ENCODE measurements at regions not wholly inside any gene's neighbourhood (a gene's known extent, or its start where the extent isn't known, plus 50 kb on each side); places are given as distances from the start of the nearest gene placed in this dataset.
"Not testable (repeated sequence)": the region's sequence is repeated elsewhere in the genome, so short reads cannot be mapped to it uniquely, and the experiment has no call there.

- peak; percentile 54 for DNase-seq
These were observed 102.7 kb upstream of the RBPJ start for GRCh38 chr4:26217961-26218676.

- DNase-seq, result no peak
These were observed 101.9 kb upstream of the RBPJ start for GRCh38 chr4:26218677-26219605.

- DNase-seq, result peak; percentile 64
These were observed 100.1 kb upstream of the RBPJ start for GRCh38 chr4:26220696-26221095.

GRCh38 chr4:26223155-26223554, 97.7 kb upstream of the RBPJ start:
- no peak for DNase-seq

- DNase-seq, result no peak
These were observed 94.0 kb upstream of the RBPJ start for GRCh38 chr4:26226629-26227376.

- DNase-seq, result no peak
These were observed 93.1 kb upstream of the RBPJ start for GRCh38 chr4:26227601-26228229.

- DNase-seq, result no peak
These were observed 91.9 kb upstream of the RBPJ start for GRCh38 chr4:26228883-26229282.

GRCh38 chr4:26229974-26230373, 90.8 kb upstream of the RBPJ start:
- no peak for DNase-seq

- DNase-seq, result no peak
These were observed 87.5 kb upstream of the RBPJ start for GRCh38 chr4:26233350-26233749.

- peak; percentile 72 for DNase-seq
These were observed 85.3 kb upstream of the RBPJ start for GRCh38 chr4:26235500-26235899.

- DNase-seq, result no peak
These were observed 82.9 kb upstream of the RBPJ start for GRCh38 chr4:26237916-26238315.

- no peak for DNase-seq
These were observed 82.4 kb upstream of the RBPJ start for GRCh38 chr4:26238426-26238777.

- DNase-seq, result peak; percentile 73
These were observed 81.8 kb upstream of the RBPJ start for GRCh38 chr4:26238778-26239679.

GRCh38 chr4:26239801-26240200, 81.0 kb upstream of the RBPJ start:
- no peak for DNase-seq

GRCh38 chr4:26241179-26241578, 79.6 kb upstream of the RBPJ start:
- no peak for DNase-seq

- DNase-seq, result no peak
These were observed 78.4 kb upstream of the RBPJ start for GRCh38 chr4:26242451-26242850.

- DNase-seq, result not testable (repeated sequence)
These were observed 76.7 kb upstream of the RBPJ start for GRCh38 chr4:26244138-26244537.

GRCh38 chr4:26248647-26249046, 72.2 kb upstream of the RBPJ start:
- DNase-seq, result peak; percentile 70

GRCh38 chr4:26252349-26253025, 68.3 kb upstream of the RBPJ start:
- DNase-seq, result no peak

- no peak for DNase-seq
These were observed 66.8 kb upstream of the RBPJ start for GRCh38 chr4:26253968-26254367.

- DNase-seq, result peak; percentile 82
These were observed 64.8 kb upstream of the RBPJ start for GRCh38 chr4:26255989-26256388.
